Adrenal gland (tissue), 5 donors: ENCODE measurements at regions not wholly inside any gene's neighbourhood (a gene's known extent, or its start where the extent isn't known, plus 50 kb on each side); places are given as distances from the start of the nearest gene placed in this dataset.

ENCODE experiments used
- CTCF ChIP-seq, 6 experiments: fragments of 450-650 bp in 4 of 6; fragments of 200-600 bp in 2 of 6; sonication (generic) in 1 of 6; IDR thresholded peaks; 1 replicate in 5 of 6; 2 replicates in 1 of 6; pipeline versions ENCODE4 v1.5.1 to v1.8.0; 2016 to 2021; ENCODE audit warnings: antibody characterized with exemption in 6 of 6, mild to moderate bottlenecking in 2 of 6, moderate library complexity in 1 of 6
- POLR2A ChIP-seq, 2 donors: fragments of 450-650 bp; IDR thresholded peaks; one replicate each; pipeline ENCODE4 v1.6.1; 2017; ENCODE audit warnings: antibody characterized with exemption in 2 of 2, mild to moderate bottlenecking in 2 of 2, moderate library complexity in 1 of 2
- donor health status: DM: no; HTN: no; CAD: no.

DNA sequence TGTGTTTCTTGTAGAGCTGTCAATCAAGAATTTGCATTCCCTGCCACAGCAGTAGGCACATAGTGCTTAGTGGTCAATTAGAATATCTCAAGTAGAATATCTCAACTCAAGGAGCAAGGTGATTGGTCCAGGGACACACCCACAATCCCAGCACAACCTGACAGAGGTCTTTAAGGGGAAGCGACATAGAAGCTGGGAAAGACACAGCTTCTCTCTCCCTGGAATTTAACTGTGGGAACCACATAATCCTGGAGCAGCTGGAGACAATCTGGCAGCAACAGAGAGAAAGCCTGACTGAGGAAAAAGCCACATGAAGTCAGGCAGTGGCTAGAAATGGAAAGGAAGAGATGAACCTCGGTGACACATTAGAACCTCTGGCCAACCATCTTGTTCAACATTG, 85.7 kb upstream of the LMO3 start:
- TF ChIP-seq CTCF (IDR thresholded peaks at IDR 0.05) (no peak), POLR2A (IDR thresholded peaks at IDR 0.05) (no peak)
